ENCODE measurements at regions not wholly inside any gene's neighbourhood (a gene's known extent, or its start where the extent isn't known, plus 50 kb on each side); places are given as distances from the start of the nearest gene placed in this dataset.

- TF ChIP-seq, protein P1, sequence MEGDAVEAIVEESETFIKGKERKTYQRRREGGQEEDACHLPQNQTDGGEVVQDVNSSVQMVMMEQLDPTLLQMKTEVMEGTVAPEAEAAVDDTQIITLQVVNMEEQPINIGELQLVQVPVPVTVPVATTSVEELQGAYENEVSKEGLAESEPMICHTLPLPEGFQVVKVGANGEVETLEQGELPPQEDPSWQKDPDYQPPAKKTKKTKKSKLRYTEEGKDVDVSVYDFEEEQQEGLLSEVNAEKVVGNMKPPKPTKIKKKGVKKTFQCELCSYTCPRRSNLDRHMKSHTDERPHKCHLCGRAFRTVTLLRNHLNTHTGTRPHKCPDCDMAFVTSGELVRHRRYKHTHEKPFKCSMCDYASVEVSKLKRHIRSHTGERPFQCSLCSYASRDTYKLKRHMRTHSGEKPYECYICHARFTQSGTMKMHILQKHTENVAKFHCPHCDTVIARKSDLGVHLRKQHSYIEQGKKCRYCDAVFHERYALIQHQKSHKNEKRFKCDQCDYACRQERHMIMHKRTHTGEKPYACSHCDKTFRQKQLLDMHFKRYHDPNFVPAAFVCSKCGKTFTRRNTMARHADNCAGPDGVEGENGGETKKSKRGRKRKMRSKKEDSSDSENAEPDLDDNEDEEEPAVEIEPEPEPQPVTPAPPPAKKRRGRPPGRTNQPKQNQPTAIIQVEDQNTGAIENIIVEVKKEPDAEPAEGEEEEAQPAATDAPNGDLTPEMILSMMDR (IDR thresholded peaks at IDR 0.05; ENCODE audit: poor library complexity) = no peak
- TF ChIP-seq EZH2 (IDR thresholded peaks at IDR 0.05; ENCODE audit: borderline replicate concordance) (no peak), EZH2phosphoT487 (IDR thresholded peaks at IDR 0.05; ENCODE audit: low read depth, severe bottlenecking, unreplicated experiment) (no peak)
These were observed 150.2 kb downstream of the ABCA8 start for GRCh38 chr17:68804777-68805520.

Measured in hepatocyte (in vitro differentiated cells).